ENCODE measurements at regions not wholly inside any gene's neighbourhood (a gene's known extent, or its start where the extent isn't known, plus 50 kb on each side); places are given as distances from the start of the nearest gene placed in this dataset.

- POLR2A ChIA-PET (ENCODE audit: unreplicated experiment): no interaction called here
- no peak overlapping the region for H3K18ac ChIP-seq (ENCODE audit: low read depth, low read length)
- no peaks in the 10 kb centered on the region for H3K4me1 ChIP-seq (ENCODE audit: control insufficient read depth, insufficient read depth, low read length)
- no peak overlapping the region for H3K23ac ChIP-seq (ENCODE audit: low read depth, low read length)
- no TSS peak for BruUV-seq (replicated peaks)
- H3K9ac ChIP-seq (ENCODE audit: low read depth, low read length): no peak overlapping the region
- no peaks in the 10 kb centered on the region for H3K9me1 ChIP-seq (ENCODE audit: insufficient read depth, low read length)
- no peak overlapping the region for H4K5ac ChIP-seq (ENCODE audit: low read depth, low read length)
- no peaks in the 10 kb centered on the region for H3K27me3 ChIP-seq (ENCODE audit: control insufficient read depth, insufficient read depth, low read length)
- no peak overlapping the region for H2BK120ac ChIP-seq (ENCODE audit: low read depth, low read length)
- dilution Hi-C loops (cut with HindIII; ENCODE audit: low sequenced_read_pairs, unreplicated experiment): no loop called here
- no peak overlapping the region for H4K8ac ChIP-seq (ENCODE audit: low read depth in 2 of 2, low read length in 2 of 2)
- no peaks in the 10 kb centered on the region for H3K79me1 ChIP-seq (ENCODE audit: low read depth in 1 of 2, low read length in 2 of 2)
- H3K4me2 ChIP-seq (ENCODE audit: low read depth, low read length): no peak overlapping the region
- no CpG with 5 or more reads among the region's 2 CpGs for WGBS, 2 experiments (ENCODE audit: extremely low coverage in 2 of 2, insufficient read length in 1 of 2)
- intact Hi-C loops (cut with micrococcal nuclease): no loop called here
- DNase-seq (no peak), ATAC-seq (ENCODE audit: low read depth) (no peak)
- no peaks in the 10 kb centered on the region for H4K20me1 ChIP-seq (ENCODE audit: insufficient read depth, low read length)
- TF ChIP-seq ELK1 (IDR thresholded peaks at IDR 0.05; ENCODE audit: borderline replicate concordance, low read depth, low read length) (no peak), FOS (IDR thresholded peaks at IDR 0.05; ENCODE audit: low read depth, low read length) (no peak), SMC3 (IDR thresholded peaks at IDR 0.05; ENCODE audit: low read depth, low read length) (no peak), BHLHE40 (IDR thresholded peaks at IDR 0.05; ENCODE audit: low read depth, low read length) (no peak), MAFK (IDR thresholded peaks at IDR 0.05; ENCODE audit: low read depth, low read length) (no peak), MAZ (IDR thresholded peaks at IDR 0.05; ENCODE audit: borderline replicate concordance, low read depth, low read length) (no peak), CEBPB (IDR thresholded peaks at IDR 0.05; ENCODE audit: low read depth, low read length) (no peak), POLR2A (IDR thresholded peaks at IDR 0.05; ENCODE audit: low read depth, low read length) (no peak), NFE2L2 (IDR thresholded peaks at IDR 0.05; ENCODE audit: low read depth, low read length) (no peak), RCOR1 (IDR thresholded peaks at IDR 0.05; ENCODE audit: insufficient replicate concordance, low read length) (no peak), RAD21 (IDR thresholded peaks at IDR 0.05; ENCODE audit: low read length) (no peak), MXI1 (IDR thresholded peaks at IDR 0.05; ENCODE audit: borderline replicate concordance, low read depth, low read length) (no peak), CHD1 (IDR thresholded peaks at IDR 0.05; ENCODE audit: low read depth, low read length) (no peak), CTCF (conservative IDR thresholded peaks at IDR 0.05; ENCODE audit: low read depth, low read length) (no peak)
- in situ Hi-C loops (cut with MboI; ENCODE audit: low sequenced_read_pairs): no loop called here
- H3K36me3 ChIP-seq (ENCODE audit: control insufficient read depth, insufficient read depth, low read length): no peaks in the 10 kb centered on the region
- H2BK5ac ChIP-seq (ENCODE audit: low read depth, low read length, poor library complexity, severe bottlenecking): no peak overlapping the region
- H3K27ac ChIP-seq (ENCODE audit: insufficient read depth, low read length): no peak overlapping the region
- no peak overlapping the region for H4K91ac ChIP-seq (ENCODE audit: insufficient read depth, low read depth, low read length)
- peaks cover 41% of the 10 kb centered on the region for H3K9me3 ChIP-seq (ENCODE audit: control insufficient read depth, insufficient read depth, low read length)
- no peak overlapping the region for H3K56ac ChIP-seq (ENCODE audit: extremely low read depth, insufficient read depth, low read length)
- CTCF ChIA-PET: no interaction called here
- no peak overlapping the region for H2BK15ac ChIP-seq (ENCODE audit: low read depth, low read length)
- H2AK5ac ChIP-seq (ENCODE audit: low read depth, low read length): no peak overlapping the region
- no peak overlapping the region for H3K14ac ChIP-seq (replicated peaks; ENCODE audit: low read depth, low read length)
- no peak overlapping the region for H3K4ac ChIP-seq (ENCODE audit: low read depth, low read length)
- H2BK20ac ChIP-seq (ENCODE audit: low read depth, low read length): no peak overlapping the region
- no peak overlapping the region for H3K4me3 ChIP-seq (ENCODE audit: insufficient read depth, low read depth, low read length)
- no peak overlapping the region for H2AFZ ChIP-seq (replicated peaks; ENCODE audit: low read length, poor library complexity)
- no peak overlapping the region for H2AK9ac ChIP-seq (replicated peaks; ENCODE audit: low read depth, low read length, poor library complexity)
These were observed 1256.8 kb downstream of the BRD1 start for GRCh38 chr22:48570912-48571311.

Data from IMR-90 (cell line).